Right lobe of liver (tissue), 4 donors: ENCODE measurements at regions not wholly inside any gene's neighbourhood (a gene's known extent, or its start where the extent isn't known, plus 50 kb on each side); places are given as distances from the start of the nearest gene placed in this dataset.

Experiments used
- POLR2A ChIP-seq: fragments of 450-650 bp; IDR thresholded peaks from one replicate; pipeline ENCODE4 v1.6.1; 2017; ENCODE audit warnings: antibody characterized with exemption, mild to moderate bottlenecking
- TF ChIP-seq, protein P1 (sequence below), 4 donors: fragments of 200-600 bp in 3 of 4; fragments of 450-650 bp in 1 of 4; IDR thresholded peaks; one replicate each; pipeline versions ENCODE4 v1.5.1 to v1.8.0; 2016 to 2022; ENCODE audit warnings: antibody characterized with exemption in 4 of 4, mild to moderate bottlenecking in 2 of 4
- donor health status: DM: no; HTN: no; CAD: no.
- donor health status: DM: no; HTN: no; CAD: no.
- donor health status: DM: no; HTN: yes; CAD: no.

- TF ChIP-seq, protein P1, sequence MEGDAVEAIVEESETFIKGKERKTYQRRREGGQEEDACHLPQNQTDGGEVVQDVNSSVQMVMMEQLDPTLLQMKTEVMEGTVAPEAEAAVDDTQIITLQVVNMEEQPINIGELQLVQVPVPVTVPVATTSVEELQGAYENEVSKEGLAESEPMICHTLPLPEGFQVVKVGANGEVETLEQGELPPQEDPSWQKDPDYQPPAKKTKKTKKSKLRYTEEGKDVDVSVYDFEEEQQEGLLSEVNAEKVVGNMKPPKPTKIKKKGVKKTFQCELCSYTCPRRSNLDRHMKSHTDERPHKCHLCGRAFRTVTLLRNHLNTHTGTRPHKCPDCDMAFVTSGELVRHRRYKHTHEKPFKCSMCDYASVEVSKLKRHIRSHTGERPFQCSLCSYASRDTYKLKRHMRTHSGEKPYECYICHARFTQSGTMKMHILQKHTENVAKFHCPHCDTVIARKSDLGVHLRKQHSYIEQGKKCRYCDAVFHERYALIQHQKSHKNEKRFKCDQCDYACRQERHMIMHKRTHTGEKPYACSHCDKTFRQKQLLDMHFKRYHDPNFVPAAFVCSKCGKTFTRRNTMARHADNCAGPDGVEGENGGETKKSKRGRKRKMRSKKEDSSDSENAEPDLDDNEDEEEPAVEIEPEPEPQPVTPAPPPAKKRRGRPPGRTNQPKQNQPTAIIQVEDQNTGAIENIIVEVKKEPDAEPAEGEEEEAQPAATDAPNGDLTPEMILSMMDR (IDR thresholded peaks at IDR 0.05): no peak
- TF ChIP-seq POLR2A: no peak
Measured at GRCh38 chr20:51217347-51218045, 194.6 kb upstream of the KCNG1 start.
